Prostate gland (tissue), 2 donors: ENCODE measurements at regions not wholly inside any gene's neighbourhood (a gene's known extent, or its start where the extent isn't known, plus 50 kb on each side); places are given as distances from the start of the nearest gene placed in this dataset.

ENCODE experiments used
- DNase-seq: peaks from one replicate; pipeline ENCODE4 v3.0.0-alpha.2; 2019; ENCODE audit warnings: low spot score
- H3K27ac ChIP-seq, 2 donors: fragments of 200-600 bp; sonication (generic); 2 replicates each; pipeline ENCODE4 v1.5.1; 2017 to 2019
- H3K27me3 ChIP-seq: fragments of 200-600 bp; sonication (generic); replicated peaks from 2 replicates; pipeline ENCODE4 v1.5.1; 2019; ENCODE audit not compliant: insufficient read depth
- H3K36me3 ChIP-seq, 2 donors: fragments of 200-600 bp; sonication (generic); 1 replicate in 1 of 2; 2 replicates in 1 of 2; pipeline versions ENCODE4 v1.5.1 to v1.8.1; 2017 to 2019
- H3K4me1 ChIP-seq: fragments of 200-600 bp; sonication (generic); replicated peaks from 2 replicates; pipeline ENCODE4 v1.5.1; 2019
- H3K4me3 ChIP-seq, 2 donors: fragments of 200-600 bp; sonication (generic); 2 replicates each; pipeline ENCODE4 v1.5.1; 2017 to 2019
- H3K9me3 ChIP-seq: fragments of 200-600 bp; sonication (generic); 2 replicates; pipeline ENCODE4 v1.5.1; 2017
- POLR2A ChIP-seq: fragments of 450-650 bp; IDR thresholded peaks from one replicate; pipeline ENCODE4 v1.6.1; 2016; ENCODE audit warnings: antibody characterized with exemption, mild to moderate bottlenecking
- POLR2AphosphoS5 ChIP-seq: sonication (generic); formaldehyde crosslinking; IDR thresholded peaks from one replicate; pipeline ENCODE4 v1.6.1; 2017; ENCODE audit warnings: antibody characterized with exemption
- WGBS: methylation state at CpG from one replicate; pipeline ENCODE4 v1.1.5; 2018; 5-methylcytosine and 5-hydroxymethylcytosine counted together
- intact Hi-C: fragments of 100-400 bp; cut with DNase I; formaldehyde crosslinking; loops from one replicate; pipeline ENCODE4 v1.14.2; 2022
- TF ChIP-seq, protein P1 (sequence below), 4 experiments: fragments of 200-600 bp in 2 of 4; fragments of 450-650 bp in 2 of 4; sonication (generic) in 2 of 4; IDR thresholded peaks; 1 replicate in 3 of 4; 2 replicates in 1 of 4; pipeline ENCODE4 v1.5.1; 2016 to 2019; ENCODE audit warnings: antibody characterized with exemption in 4 of 4, mild to moderate bottlenecking in 2 of 4, moderate library complexity in 2 of 4

GRCh38 chr4:123643691-123644090 is 247.1 kb downstream of the SPRY1 start:
- no peak for DNase-seq
- Histone ChIP-seq H3K4me3 (no peak overlapping the region), H3K27me3 (no peaks in the 10 kb centered on the region), H3K27ac (no peak overlapping the region), H3K4me1 (no peaks in the 10 kb centered on the region), H3K9me3 (no peaks in the 10 kb centered on the region), H3K36me3 (no peaks in the 10 kb centered on the region)
- intact Hi-C loops: no loop called here
- TF ChIP-seq POLR2AphosphoS5 (no peak), POLR2A (no peak)
- TF ChIP-seq, protein P1, sequence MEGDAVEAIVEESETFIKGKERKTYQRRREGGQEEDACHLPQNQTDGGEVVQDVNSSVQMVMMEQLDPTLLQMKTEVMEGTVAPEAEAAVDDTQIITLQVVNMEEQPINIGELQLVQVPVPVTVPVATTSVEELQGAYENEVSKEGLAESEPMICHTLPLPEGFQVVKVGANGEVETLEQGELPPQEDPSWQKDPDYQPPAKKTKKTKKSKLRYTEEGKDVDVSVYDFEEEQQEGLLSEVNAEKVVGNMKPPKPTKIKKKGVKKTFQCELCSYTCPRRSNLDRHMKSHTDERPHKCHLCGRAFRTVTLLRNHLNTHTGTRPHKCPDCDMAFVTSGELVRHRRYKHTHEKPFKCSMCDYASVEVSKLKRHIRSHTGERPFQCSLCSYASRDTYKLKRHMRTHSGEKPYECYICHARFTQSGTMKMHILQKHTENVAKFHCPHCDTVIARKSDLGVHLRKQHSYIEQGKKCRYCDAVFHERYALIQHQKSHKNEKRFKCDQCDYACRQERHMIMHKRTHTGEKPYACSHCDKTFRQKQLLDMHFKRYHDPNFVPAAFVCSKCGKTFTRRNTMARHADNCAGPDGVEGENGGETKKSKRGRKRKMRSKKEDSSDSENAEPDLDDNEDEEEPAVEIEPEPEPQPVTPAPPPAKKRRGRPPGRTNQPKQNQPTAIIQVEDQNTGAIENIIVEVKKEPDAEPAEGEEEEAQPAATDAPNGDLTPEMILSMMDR (IDR thresholded peaks at IDR 0.05): no peak
- WGBS: 94% methylated on average over 1 of the region's 1 CpG

DNA sequence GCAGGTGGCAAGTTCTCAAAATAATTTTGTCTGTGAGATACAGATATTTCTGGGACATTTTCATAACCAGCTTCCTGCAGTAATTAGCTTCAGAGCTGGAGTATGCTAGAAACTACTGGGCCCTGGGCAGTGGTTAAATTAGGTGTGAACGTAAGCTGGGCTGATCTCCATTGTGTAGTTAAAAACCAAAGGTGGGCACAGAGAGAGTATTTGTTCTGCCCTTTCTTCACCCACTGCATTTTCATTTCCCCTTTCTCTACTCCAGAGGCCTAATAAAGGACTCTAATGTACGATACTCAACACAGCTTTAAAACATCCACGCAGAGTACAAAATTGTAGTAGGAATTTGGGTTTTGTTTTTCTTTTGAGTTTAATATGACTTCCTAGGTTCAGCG is 252.7 kb downstream of the SPRY1 start:
- Histone ChIP-seq H3K9me3 (no peaks in the 10 kb centered on the region), H3K4me1 (no peaks in the 10 kb centered on the region), H3K4me3 (no peak overlapping the region), H3K27me3 (no peaks in the 10 kb centered on the region), H3K27ac (peak overlapping the region; percentile 39 to 42), H3K36me3 (no peaks in the 10 kb centered on the region)
- TF ChIP-seq POLR2A (no peak), POLR2AphosphoS5 (no peak)
- TF ChIP-seq, protein P1 (IDR thresholded peaks at IDR 0.05): no peak
- WGBS: 39% methylated on average over 4 of the region's 4 CpGs
- intact Hi-C loops: no loop called here
- no peak for DNase-seq

DNA sequence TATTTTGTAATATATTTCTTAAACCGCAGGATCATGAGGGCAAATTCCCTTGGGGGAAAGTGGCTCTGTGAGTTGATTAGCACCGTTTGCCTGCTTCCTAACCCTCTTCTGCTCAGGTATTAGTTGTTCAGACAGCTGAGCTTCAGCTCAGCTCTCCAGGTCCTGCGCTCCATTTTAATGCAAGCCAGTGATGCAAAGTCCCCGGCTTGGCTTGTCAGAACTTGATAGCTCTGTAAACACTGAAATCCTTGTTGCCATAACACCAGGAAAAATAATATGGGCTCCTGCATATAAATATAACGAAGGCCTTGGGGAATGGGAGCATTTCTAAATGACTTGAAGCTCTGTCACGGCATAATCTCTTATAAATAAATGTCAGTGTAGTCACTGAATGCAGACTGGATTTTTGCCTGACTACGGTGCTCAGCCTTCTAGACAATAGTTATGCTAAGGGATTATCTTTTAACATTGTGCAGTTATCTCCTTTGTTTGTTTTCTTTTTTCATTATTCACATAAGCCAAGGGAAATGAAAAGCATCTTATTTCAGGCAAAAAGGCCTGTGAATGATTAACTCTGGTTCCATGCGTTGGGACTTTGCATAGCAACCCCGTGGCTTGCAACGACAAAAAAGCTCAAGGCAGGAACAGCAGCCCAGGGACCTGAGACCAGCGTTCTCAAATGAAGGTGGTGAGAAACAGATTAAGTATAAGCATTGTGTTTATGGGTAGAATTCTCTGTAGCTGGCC is 253.2 kb downstream of the SPRY1 start:
- intact Hi-C loops: loop anchor here (5.0 kb wide), 1 partner anchor 253 kb away; the partner anchor contains the start of gene SPRY1
- Histone ChIP-seq H3K27me3 (no peaks in the 10 kb centered on the region), H3K4me1 (no peaks in the 10 kb centered on the region), H3K36me3 (no peaks in the 10 kb centered on the region), H3K9me3 (no peaks in the 10 kb centered on the region), H3K4me3 (no peak overlapping the region), H3K27ac (peak overlapping the region; percentile 39 to 42)
- TF ChIP-seq POLR2A (no peak), POLR2AphosphoS5 (peak; percentile 46)
- TF ChIP-seq, protein P1 (IDR thresholded peaks at IDR 0.05): no peak
- DNase-seq: peak; percentile 60
- WGBS: 21% methylated on average over 11 of the region's 11 CpGs

DNA sequence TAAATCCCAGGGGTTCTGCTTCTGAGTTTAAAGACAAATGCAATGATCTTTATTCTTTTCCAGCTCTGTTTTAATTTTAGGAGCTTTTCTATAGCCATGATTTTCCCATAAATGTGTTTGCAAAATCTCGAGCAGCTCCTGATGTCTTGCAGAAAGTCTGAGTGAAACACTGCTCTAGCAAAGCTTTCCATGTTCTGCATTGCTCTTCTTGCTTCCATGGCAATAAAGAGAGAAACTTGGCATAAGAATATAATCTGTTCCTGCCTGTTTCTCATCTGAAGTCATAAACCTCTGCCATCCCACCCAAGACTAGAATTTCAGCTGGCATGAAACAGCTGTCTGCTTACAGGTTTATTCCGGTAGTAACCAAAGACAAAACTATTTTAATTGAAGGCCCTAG is 254.5 kb downstream of the SPRY1 start:
- no peak overlapping the region for H3K27ac ChIP-seq

More for the DNA sequence above, 254.5 kb downstream of the SPRY1 start:
- H3K27me3 ChIP-seq: no peaks in the 10 kb centered on the region
- DNase-seq: peak; percentile 33
- no peaks in the 10 kb centered on the region for H3K4me1 ChIP-seq
- no peak overlapping the region for H3K4me3 ChIP-seq
- TF ChIP-seq POLR2AphosphoS5 (peak; percentile 71), POLR2A (no peak)
- TF ChIP-seq, protein P1 (IDR thresholded peaks at IDR 0.05): no peak
- no peaks in the 10 kb centered on the region for H3K36me3 ChIP-seq
- WGBS: 11% methylated on average over 2 of the region's 2 CpGs
- intact Hi-C loops: loop anchor here (5.0 kb wide), 1 partner anchor 254 kb away; the partner anchor contains the start of gene SPRY1
- no peaks in the 10 kb centered on the region for H3K9me3 ChIP-seq
